Thyroid gland (tissue), 4 donors: ENCODE measurements at regions not wholly inside any gene's neighbourhood (a gene's known extent, or its start where the extent isn't known, plus 50 kb on each side); places are given as distances from the start of the nearest gene placed in this dataset.

Source experiments
- CTCF ChIP-seq, 6 experiments: fragments of 200-600 bp in 3 of 6; fragments of 450-650 bp in 3 of 6; sonication (generic) in 3 of 6; IDR thresholded peaks; one replicate each; pipeline ENCODE4 v1.5.1; 2016 to 2019; ENCODE audit warnings: antibody characterized with exemption in 6 of 6, mild to moderate bottlenecking in 2 of 6, inconsistent platforms in 1 of 6, moderate library complexity in 1 of 6
- POLR2A ChIP-seq, 2 donors: fragments of 450-650 bp; IDR thresholded peaks; one replicate each; pipeline ENCODE4 v1.6.1; 2017; ENCODE audit warnings: antibody characterized with exemption in 2 of 2, mild to moderate bottlenecking in 2 of 2, moderate library complexity in 1 of 2

GRCh38 chr10:130999376-131000202 is 311.9 kb downstream of the TCERG1L start:
- TF ChIP-seq CTCF (IDR thresholded peaks at IDR 0.05) (no peak), POLR2A (IDR thresholded peaks at IDR 0.05) (no peak)
